GM18517 (cell line): ENCODE measurements at regions not wholly inside any gene's neighbourhood (a gene's known extent, or its start where the extent isn't known, plus 50 kb on each side); places are given as distances from the start of the nearest gene placed in this dataset.
"Not testable (repeated sequence)": the region's sequence is repeated elsewhere in the genome, so short reads cannot be mapped to it uniquely, and the experiment has no call there.

Experiments used
- ATAC-seq: cut with Tn5 transposase; IDR thresholded peaks from one replicate; pipeline ENCODE4 v1.9.1; 2021; ENCODE audit warnings: mild to moderate bottlenecking, moderate library complexity; ENCODE audit not compliant: unreplicated experiment

DNA sequence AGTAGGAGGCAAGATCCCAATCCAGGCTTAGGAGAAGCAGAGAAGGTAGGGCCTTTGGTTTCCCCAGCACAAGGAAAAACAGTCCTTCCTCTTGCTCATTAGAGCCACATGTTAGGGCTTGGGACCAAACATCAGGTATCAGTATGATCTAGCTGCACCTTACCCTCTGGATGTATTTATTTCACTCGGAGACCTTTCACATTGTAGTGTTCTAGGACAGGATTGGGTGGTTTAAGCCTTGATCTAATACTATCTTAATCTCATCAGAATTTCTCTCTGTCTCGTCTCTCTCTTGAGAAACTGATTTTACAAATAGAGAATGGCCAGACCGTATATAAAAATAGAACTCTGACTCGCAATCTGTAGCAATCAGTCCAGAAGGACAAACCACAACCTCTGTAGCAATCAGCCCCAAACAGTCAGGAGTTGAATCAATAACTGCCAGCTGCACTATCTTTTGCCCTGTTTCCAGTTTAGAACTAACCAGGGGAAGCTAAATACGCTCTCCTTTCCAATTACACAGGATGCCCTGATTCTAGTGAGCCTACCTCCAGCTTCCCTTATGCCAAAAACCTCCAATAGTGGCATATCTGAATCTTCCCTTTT lies 207.1 kb downstream of the TDRD15 start:
- ATAC-seq = no peak

DNA sequence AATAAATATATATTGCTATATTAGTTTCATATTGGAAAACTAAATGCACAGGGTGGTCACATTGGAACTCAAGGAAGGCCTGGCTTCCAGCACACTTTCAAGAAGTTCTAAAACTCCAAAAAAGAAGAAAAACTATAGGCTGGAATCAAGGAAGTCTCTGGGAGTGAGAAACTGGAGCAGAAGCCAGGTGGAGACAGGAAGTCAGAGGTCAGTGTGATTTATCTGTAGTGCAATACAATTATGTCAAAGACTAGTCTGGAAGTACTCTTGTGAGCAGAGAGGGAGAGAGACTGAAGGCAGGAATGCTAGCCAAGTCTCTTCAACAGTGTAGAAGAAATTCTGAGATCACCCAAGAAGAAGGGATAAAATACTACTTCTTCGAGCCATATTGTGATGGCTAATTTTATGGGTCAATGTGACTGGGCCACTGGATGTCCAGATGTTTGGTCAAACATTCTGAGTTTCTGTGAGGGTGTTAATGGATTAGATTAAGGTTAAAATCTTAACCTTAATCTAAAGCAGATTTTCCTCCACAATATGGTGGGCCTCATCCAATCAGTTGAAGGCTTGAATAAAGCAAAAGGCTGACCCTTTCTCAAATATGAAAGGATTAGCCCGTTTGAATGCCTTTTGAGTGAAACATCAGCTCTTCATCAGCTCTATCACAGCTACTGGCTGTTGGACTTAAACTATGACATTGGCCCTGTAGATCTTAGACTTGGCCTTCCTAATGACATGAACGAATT lies 208.0 kb downstream of the TDRD15 start:
- ATAC-seq = no peak

DNA sequence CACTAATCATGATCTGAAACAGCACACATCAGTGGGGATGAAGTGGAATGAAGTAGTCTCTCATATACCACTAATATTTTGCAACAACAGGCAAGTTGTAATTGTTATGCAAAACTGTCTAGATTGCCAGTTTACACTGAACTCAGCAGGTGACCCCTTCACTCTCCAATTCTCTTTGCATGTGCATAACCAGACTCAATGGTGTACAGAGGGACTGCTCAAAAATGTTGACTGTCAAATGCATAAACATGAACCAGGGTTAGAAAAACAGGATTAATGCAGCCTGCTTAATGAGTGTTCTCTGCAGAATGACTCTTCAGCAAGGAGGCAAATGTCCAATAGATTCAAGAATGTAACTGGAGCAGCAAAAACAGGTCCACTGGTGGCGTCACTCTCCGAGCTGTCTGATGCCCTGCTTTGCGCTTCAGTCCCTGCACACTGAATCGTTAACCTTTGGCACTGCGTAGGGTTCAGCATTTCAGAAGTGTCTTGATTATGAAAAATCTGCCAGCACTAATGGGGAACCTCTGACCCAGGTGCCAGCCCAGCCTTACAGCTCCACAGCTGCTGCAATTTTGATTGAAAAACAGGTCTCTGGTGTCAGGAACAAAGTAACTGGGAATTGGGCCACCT lies 209.3 kb downstream of the TDRD15 start:
- no peak for ATAC-seq

DNA sequence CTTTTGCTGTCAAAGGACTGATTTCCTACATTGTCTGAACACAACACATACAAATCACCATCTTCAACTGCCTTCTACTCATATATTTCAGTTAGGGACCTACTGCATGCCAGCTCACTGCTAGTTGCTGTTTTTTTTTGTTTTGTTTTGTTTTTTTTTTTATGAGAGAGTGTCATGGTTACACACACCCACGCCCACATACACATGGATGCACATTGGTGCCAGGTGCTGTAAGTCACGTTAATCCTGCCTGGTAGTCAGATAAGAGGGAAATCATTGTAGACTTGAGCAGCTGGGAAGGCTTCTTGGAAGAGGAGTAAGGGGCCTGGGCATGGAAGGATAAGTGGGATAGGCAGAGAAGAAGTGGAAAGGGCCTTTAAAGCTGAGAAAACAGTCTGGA lies 209.9 kb downstream of the TDRD15 start:
- no peak for ATAC-seq

DNA sequence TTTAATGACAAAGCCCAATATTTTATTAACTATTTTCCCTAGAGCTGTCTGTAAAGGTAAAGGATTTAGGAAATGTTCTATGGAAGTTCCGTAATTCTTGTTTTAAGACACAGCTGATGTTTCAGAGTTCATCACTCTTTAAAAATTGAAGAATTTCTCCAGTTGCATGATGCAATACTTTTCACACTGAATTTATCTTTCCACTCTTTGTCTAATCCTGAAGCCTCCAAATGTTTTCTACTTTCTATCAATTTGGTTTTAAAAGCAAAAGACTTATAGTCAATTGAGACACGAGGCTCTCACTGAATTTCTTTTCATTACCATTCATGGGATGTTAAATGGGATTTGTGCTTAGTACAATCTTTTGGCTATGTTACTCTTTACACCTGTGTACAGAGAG lies 223.2 kb downstream of the TDRD15 start:
- ATAC-seq = no peak

DNA sequence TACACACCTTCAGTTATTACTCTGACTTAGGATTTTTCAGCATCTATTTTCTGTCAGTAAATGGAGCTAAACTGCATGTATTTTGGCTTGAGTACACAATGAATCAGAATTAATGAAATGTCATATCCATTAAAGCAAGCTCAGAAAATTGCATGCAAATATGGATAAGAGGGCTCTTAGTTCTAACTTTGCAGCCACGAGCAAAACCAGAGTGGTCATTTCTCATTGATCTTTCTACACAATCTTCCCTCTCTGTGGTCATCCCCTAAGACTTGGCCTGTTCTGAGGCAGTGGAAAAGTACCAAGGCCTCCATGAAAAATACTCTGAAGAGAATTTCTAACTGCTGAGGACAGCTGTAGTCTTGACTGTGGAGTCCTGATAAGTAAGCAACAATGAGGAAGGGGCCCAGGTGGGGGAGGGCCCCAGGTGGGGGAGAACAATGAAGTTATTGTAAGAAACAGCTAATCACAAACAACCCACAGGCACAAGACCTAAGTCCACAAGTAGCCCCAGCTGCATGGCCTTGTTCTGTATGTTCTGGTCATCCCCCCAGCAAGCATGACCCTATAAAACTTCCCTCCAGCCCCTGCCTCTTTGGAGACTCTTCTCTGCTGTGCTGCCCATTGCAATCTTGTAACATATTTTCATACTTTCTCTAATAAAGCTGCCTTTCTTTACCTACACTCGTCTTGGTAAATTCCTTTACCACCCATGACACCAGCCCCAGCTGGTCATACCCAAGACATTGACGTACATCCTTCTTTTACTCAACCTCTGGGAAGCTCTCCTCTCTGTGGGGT lies 230.3 kb downstream of the TDRD15 start:
- ATAC-seq = no peak

DNA sequence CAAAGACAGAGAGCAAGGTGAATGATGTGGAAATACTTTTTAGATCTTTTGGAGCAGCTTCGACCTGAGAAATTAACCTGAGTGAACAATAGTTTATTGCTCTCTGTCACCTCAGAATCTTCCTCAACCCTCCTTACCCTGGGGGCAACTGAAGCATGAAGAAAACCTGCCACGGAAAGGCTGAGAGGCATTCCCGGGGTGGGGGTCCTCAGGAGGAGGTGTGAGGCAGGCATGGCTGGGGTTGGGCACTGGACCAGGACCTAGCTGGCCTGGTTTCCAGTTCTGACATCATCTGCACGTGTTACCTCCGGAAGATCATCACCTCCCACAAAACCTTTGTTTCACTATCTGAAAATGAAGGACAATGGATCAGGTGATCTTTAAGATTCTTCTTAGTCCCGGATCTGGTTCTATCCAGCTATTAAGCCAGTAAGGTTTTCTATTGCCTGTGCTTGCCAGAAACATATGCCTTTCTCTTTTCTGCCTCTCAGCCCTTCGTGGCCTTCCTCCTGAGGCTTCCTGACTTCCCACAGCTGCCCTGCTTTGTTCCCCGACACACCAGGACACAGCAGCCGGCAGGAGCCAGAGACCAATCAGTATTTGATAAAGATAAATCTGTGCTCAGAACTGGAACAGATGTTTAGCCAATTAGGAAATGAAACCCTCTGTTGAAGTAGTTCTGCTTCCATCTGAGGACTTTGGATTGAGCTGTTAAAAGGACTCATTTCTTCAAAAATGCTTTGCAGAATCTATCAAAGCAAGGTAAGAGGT lies 232.5 kb downstream of the TDRD15 start:
- ATAC-seq = no peak

DNA sequence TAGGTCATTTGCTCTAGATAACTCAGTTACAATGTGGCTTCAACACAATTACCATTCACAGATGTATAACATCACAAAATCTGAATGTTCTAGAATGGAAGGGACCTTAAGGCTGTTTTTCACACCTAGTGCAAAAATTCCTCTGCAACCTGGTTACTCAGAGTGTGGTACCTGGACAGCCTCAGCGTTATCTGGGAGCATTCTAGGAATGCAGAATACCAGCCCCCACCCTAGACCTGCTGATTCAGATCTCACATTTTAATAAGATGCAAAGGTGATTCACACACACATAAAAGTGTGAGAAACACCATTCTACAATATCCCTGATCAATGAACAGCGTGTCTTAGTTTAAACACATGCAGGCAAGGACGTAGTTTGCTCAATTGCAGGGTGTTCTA lies 233.1 kb downstream of the TDRD15 start:
- ATAC-seq = no peak

DNA sequence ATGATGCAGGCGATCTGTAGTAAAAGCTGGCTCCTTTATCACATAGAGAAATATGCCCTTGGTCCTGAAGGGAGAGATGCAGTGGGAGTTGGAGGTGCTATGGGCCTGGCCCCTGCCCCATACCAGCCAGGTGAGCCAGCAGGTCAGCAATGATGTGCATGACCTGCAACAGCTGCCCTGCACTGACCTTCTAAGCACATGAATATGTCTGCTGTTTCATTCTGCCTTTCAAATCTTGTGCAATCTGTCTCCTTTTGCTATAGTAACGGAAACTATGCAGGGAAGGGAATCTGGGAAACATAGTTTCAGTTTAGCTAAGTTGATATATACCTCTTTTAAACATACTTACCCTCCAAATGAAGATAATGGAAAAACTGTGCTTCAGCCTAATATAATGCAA lies 235.2 kb downstream of the TDRD15 start:
- no peak for ATAC-seq

DNA sequence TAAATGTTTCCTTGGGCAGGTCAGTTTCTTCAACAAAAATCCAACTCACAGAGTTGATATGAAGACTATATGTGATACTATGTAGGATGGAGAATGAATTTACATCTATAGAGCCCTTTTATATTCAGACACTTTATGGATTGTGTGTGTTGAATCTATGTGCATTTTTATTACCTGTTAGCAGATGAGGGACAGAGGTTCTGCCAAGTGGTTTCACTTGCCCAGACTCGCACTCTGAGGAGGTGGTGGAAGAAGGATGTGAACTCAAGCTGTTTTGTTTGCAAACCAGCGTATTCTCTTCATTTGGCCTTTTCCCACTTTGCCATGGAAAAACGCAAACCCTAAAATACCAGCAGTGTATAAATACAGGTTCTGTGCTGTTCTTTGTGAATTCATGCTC lies 237.6 kb downstream of the TDRD15 start:
- ATAC-seq = no peak

DNA sequence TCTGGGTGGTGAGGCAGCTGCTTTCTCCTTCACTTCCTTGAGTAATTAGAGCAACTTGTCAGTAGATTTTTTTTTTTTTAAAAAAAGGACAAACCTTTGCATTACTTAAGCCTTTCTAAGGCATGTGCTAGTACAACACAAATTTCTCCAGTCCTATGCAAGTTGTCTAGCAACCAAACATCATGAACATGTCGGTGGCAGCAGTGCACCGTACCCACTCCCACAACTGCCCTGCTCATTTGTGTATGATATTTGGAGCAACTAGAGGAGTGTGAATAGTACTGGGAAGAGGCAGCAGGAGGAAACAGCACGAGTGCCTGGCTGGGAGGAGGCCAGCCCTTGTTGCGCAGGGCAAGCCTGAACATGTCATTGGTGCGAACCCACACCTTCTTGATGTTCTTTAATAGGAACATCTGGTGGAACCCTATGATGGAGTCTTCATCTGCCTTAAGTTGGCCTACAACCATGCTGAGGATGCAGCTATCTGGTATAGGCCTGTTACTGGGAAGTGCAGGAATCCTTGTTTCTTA lies 238.3 kb downstream of the TDRD15 start:
- ATAC-seq = no peak

DNA sequence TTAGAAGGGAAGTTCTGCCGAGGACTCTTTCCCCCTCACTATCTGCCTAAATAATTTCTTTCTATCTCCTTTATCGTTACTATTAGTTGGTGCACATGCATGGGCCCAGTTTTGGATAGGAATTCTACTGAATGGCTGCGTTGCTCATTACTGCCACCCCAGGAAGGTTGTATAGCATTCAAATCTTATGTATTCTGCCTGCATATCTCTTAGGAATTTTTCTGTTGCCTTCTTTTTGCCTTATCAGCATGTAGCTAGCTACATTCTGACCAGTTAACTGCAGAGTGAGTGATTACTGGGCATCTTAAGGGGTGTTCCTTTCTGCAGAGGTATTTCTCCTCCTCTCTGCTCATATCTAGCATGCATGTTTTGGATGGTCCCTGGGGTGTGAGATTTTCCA lies 239.6 kb downstream of the TDRD15 start:
- ATAC-seq = no peak

DNA sequence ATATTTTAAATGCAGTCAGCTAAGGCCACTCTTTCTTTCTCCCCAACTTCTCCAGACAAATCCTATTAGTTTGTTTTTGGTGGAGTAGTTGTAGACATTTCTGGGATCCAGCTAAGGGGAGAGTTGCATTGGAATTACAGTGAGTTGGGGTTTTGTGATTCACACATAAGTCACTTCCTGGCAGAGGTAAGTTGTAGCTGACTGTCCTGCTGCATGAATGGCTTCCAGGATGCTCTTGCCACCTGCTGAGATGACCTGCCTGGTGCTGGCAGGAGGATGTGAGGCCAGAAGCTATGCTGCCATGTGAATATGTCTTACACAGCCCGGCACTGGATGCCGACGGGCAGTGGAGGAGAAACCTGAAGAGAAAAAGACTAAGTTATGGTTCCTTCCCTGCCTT lies 243.7 kb downstream of the TDRD15 start:
- no peak for ATAC-seq

DNA sequence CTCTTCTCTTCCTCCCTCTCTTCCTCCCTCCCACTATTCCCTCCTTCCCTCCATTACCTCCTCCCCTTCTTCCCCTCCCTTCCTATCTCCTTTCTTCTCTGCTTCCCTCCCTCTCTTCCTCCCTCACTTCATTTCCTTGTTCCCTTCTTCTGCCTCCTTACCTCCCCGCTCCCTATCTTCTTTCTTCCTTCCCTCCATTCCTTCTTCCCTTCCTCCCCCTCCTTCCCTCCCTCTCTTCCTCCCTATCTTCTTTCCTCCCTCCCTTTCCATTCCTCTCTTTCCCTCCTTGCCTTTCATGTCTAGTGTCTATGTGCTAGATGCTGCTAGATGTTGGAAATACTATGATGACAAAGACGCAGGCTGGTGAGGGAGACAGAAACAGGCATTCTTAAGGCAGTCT lies 246.0 kb downstream of the TDRD15 start:
- ATAC-seq = no peak

DNA sequence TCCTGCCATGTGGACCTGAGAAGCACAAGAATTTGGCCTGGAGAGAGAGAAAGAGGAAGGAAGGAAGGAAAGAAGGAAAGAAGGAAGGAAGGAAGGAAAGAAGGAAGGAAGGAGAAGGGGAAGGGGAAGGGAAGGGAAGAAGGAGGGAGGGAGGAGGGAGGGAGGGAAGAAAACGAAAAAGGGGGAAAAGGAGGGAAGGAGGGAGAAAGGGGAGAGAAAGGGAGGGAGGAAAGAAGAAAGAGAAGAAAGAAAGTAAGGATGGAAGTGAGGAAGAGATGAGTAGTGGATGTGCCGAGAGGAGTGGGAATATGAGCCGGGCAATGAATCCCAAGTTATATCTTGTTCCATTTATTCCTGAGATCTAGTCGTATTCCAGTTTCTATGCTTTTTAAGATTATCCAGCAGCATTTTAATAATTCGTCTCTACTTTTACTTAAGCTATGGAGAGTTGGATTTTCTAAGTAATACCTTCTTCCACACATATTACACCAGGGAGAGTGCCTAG lies 247.8 kb downstream of the TDRD15 start:
- no peak for ATAC-seq

DNA sequence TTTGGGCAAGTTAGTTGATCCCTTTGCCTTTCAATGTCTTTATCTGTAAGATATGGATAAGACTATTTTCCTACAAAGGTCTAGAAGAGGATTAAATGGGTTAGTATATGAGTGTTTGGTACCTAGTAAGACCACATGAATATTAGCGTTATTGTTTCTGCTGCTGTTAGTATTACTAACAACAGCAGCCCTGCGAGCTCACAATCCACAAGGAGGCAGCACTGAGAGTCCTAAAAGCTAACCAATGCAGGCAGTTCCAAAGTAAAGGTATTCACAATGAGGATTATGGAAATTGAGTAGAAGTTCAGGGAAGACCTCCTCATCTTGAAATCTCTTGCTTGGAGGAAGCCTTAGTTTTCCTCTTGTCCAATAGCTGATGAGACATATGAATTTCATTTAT lies 248.9 kb downstream of the TDRD15 start:
- no peak for ATAC-seq

DNA sequence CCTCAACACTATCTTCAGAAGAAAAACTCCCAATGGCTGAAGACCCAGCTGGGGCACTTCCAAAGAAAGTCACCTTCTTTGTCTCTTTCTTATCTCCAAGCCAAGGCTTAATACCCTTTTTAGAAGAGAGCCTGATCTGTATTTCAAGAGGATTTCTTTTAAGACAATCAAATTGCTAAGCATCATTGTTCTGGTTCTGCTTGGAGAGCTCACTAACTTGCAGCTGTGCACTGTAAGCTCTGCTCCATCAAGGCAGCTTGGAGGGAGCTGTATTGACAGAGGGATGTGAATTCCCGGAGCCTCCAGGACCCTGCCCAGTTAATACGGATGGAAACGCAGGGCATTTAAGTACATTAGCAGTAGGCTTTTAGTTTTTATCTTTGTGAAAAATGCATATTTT lies 253.1 kb downstream of the TDRD15 start:
- no peak for ATAC-seq

DNA sequence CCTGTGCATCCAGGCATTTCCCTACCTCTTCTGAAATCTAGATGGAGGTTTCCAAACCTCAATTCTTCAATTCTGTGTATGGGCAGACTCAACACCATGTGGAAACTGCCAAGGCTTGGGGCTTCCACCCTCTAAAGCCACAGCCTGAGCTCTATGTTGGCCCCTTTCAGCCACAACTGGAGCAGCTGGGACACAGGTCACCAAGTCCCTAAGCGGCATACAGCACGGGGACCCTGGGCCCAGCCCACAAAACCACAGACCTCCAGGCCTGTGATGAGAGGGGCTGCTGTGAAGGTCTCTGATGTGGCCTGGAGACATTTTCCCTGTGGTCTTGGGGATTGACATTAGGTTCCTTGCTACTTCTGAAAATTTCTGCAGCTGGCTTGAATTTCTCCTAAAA lies 255.4 kb downstream of the TDRD15 start:
- no peak for ATAC-seq

DNA sequence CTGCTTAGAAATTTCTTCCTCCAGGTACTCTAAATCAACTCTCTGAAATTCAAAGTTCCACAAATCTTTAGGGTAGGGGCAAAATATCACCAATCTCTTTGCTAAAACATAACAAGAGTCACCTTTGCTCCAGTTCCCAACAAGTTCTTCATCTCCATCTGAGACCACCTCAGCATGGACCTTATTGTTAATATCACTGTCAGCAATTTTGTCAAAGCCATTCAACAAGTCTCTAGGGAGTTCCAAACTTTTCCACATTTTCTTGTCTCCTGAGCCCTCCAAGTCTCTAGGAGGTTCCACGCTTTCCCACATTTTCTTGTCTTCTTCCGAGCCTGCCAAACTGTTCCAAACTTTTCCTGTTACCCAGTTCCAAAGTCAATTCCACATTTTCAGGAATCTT lies 255.9 kb downstream of the TDRD15 start:
- not testable (repeated sequence) for ATAC-seq

DNA sequence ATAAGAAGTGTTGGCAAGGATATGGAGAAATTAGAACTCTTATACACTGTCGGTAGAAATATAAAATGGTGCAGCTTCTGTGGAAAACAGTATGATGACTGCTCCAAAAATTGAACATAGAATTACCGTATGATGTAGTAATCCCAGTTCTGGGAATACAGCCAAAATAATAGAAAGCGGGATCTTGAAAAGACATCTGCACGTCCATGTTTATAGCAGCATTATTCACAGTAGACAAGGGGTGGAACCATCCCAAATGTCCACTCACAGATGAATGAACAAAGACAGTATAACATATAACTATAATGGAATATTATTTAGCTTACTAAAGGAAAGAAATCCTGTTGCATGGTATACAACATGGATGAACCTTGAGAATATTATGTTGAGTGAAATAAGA lies 257.7 kb downstream of the TDRD15 start:
- no peak for ATAC-seq
